Prostate gland (tissue), 2 donors: ENCODE measurements at regions not wholly inside any gene's neighbourhood (a gene's known extent, or its start where the extent isn't known, plus 50 kb on each side); places are given as distances from the start of the nearest gene placed in this dataset.

ENCODE experiments used
- DNase-seq: peaks from one replicate; pipeline ENCODE4 v3.0.0-alpha.2; 2019; ENCODE audit warnings: low spot score
- H3K27ac ChIP-seq, 2 donors: fragments of 200-600 bp; sonication (generic); 2 replicates each; pipeline ENCODE4 v1.5.1; 2017 to 2019
- H3K27me3 ChIP-seq: fragments of 200-600 bp; sonication (generic); replicated peaks from 2 replicates; pipeline ENCODE4 v1.5.1; 2019; ENCODE audit not compliant: insufficient read depth
- H3K36me3 ChIP-seq, 2 donors: fragments of 200-600 bp; sonication (generic); 1 replicate in 1 of 2; 2 replicates in 1 of 2; pipeline versions ENCODE4 v1.5.1 to v1.8.1; 2017 to 2019
- H3K4me1 ChIP-seq: fragments of 200-600 bp; sonication (generic); replicated peaks from 2 replicates; pipeline ENCODE4 v1.5.1; 2019
- H3K4me3 ChIP-seq, 2 donors: fragments of 200-600 bp; sonication (generic); 2 replicates each; pipeline ENCODE4 v1.5.1; 2017 to 2019
- H3K9me3 ChIP-seq: fragments of 200-600 bp; sonication (generic); 2 replicates; pipeline ENCODE4 v1.5.1; 2017
- CTCF ChIP-seq, 4 experiments: fragments of 200-600 bp in 2 of 4; fragments of 450-650 bp in 2 of 4; sonication (generic) in 2 of 4; IDR thresholded peaks; 1 replicate in 3 of 4; 2 replicates in 1 of 4; pipeline ENCODE4 v1.5.1; 2016 to 2019; ENCODE audit warnings: antibody characterized with exemption in 4 of 4, mild to moderate bottlenecking in 2 of 4, moderate library complexity in 2 of 4
- POLR2A ChIP-seq: fragments of 450-650 bp; IDR thresholded peaks from one replicate; pipeline ENCODE4 v1.6.1; 2016; ENCODE audit warnings: antibody characterized with exemption, mild to moderate bottlenecking
- POLR2AphosphoS5 ChIP-seq: sonication (generic); formaldehyde crosslinking; IDR thresholded peaks from one replicate; pipeline ENCODE4 v1.6.1; 2017; ENCODE audit warnings: antibody characterized with exemption
- WGBS: methylation state at CpG from one replicate; pipeline ENCODE4 v1.1.5; 2018; 5-methylcytosine and 5-hydroxymethylcytosine counted together
- intact Hi-C: fragments of 100-400 bp; cut with DNase I; formaldehyde crosslinking; loops from one replicate; pipeline ENCODE4 v1.14.2; 2022

GRCh38 chr6:14790976-14791375, 454.9 kb upstream of the JARID2 start:
- Histone ChIP-seq H3K27ac (no peak overlapping the region), H3K27me3 (no peaks in the 10 kb centered on the region), H3K9me3 (no peaks in the 10 kb centered on the region), H3K4me3 (no peak overlapping the region), H3K4me1 (no peaks in the 10 kb centered on the region), H3K36me3 (no peaks in the 10 kb centered on the region)
- no peak for DNase-seq
- TF ChIP-seq CTCF (IDR thresholded peaks at IDR 0.05): no peak
- TF ChIP-seq POLR2A: no peak
- intact Hi-C loops: no loop called here
- WGBS: 24% methylated on average over 1 of the region's 1 CpG

GRCh38 chr6:14791526-14791925, 454.3 kb upstream of the JARID2 start:
- H3K27ac ChIP-seq: no peak overlapping the region
- no peak for TF ChIP-seq POLR2AphosphoS5
- no peak for TF ChIP-seq POLR2A
- no peak for TF ChIP-seq CTCF (IDR thresholded peaks at IDR 0.05)
- no peak overlapping the region for H3K4me3 ChIP-seq
- H3K4me1 ChIP-seq: no peaks in the 10 kb centered on the region
- 34% methylated on average over 2 of the region's 2 CpGs for WGBS
- intact Hi-C loops: no loop called here
- no peak for DNase-seq
- no peaks in the 10 kb centered on the region for H3K27me3 ChIP-seq
- no peaks in the 10 kb centered on the region for H3K9me3 ChIP-seq
- no peaks in the 10 kb centered on the region for H3K36me3 ChIP-seq

- 52% methylated on average over 6 of the region's 6 CpGs for WGBS
- intact Hi-C loops: no loop called here
- no peak overlapping the region for H3K4me3 ChIP-seq
- H3K36me3 ChIP-seq: no peaks in the 10 kb centered on the region
- H3K27me3 ChIP-seq: no peaks in the 10 kb centered on the region
- H3K27ac ChIP-seq: no peak overlapping the region
- TF ChIP-seq POLR2A: no peak
- TF ChIP-seq POLR2AphosphoS5: peak; percentile 63
- TF ChIP-seq CTCF (IDR thresholded peaks at IDR 0.05): no peak
- no peak for DNase-seq
- H3K9me3 ChIP-seq: no peaks in the 10 kb centered on the region
- H3K4me1 ChIP-seq: no peaks in the 10 kb centered on the region
Measured at GRCh38 chr6:14792118-14792955, 453.5 kb upstream of the JARID2 start.

GRCh38 chr6:14795451-14795850, 450.4 kb upstream of the JARID2 start:
- WGBS: 90% methylated on average over 7 of the region's 7 CpGs

More at GRCh38 chr6:14795451-14795850, 450.4 kb upstream of the JARID2 start:
- Histone ChIP-seq H3K27ac (no peak overlapping the region), H3K4me1 (no peaks in the 10 kb centered on the region), H3K9me3 (no peaks in the 10 kb centered on the region), H3K36me3 (no peaks in the 10 kb centered on the region), H3K4me3 (no peak overlapping the region), H3K27me3 (no peaks in the 10 kb centered on the region)
- no peak for TF ChIP-seq POLR2A
- no peak for TF ChIP-seq CTCF (IDR thresholded peaks at IDR 0.05)
- no peak for TF ChIP-seq POLR2AphosphoS5
- DNase-seq: no peak
- intact Hi-C loops: no loop called here
